Central memory CD4-positive, alpha-beta T cell (primary cell): ENCODE measurements at regions not wholly inside any gene's neighbourhood (a gene's known extent, or its start where the extent isn't known, plus 50 kb on each side); places are given as distances from the start of the nearest gene placed in this dataset.

Experiments used
- DNase-seq: peaks from one replicate; pipeline ENCODE4 v3.0.0; 2022

- no peak for DNase-seq
Measured at GRCh38 chr4:108360754-108361445, 192.2 kb upstream of the LEF1 start.

DNA sequence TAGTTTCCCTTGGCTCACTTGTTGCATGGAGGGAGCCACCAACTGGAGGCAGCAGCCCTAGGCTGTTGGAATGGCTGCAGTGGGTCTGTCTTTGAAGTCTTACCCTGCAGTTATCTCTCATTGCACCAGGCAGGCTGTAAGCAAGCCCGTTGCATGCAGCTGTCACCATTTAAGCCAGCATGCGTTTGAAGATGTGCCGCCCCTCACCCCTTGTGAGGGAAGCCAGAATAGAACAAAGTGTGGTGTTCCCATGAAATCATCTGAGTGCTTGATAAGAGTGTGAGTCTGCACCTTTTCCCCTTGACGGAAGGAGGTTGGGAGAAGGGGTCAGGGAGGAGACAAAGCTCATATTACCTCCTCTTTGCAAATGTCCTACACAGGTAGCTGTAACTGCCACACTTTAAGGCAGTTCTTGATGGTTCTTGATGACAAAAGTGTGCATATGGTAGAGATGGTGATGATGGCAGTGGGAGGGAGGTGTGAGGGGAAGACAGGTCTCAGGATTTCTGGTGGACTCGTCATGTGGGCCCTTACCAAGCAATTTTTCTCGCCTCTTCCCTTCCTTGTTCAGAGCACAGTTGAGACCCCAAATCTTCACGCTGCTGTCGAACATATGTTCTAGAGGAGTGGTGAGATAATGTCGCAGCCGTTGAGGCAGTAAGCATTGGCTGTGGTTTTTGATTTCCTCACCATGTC lies 191.4 kb upstream of the LEF1 start:
- no peak for DNase-seq

GRCh38 chr4:108359130-108359985 lies 190.6 kb upstream of the LEF1 start:
- DNase-seq = peak; percentile 69

GRCh38 chr4:108355902-108356535 lies 187.3 kb upstream of the LEF1 start:
- no peak for DNase-seq

- DNase-seq = peak; percentile 72
Measured at GRCh38 chr4:108355186-108355901, 186.6 kb upstream of the LEF1 start.

DNA sequence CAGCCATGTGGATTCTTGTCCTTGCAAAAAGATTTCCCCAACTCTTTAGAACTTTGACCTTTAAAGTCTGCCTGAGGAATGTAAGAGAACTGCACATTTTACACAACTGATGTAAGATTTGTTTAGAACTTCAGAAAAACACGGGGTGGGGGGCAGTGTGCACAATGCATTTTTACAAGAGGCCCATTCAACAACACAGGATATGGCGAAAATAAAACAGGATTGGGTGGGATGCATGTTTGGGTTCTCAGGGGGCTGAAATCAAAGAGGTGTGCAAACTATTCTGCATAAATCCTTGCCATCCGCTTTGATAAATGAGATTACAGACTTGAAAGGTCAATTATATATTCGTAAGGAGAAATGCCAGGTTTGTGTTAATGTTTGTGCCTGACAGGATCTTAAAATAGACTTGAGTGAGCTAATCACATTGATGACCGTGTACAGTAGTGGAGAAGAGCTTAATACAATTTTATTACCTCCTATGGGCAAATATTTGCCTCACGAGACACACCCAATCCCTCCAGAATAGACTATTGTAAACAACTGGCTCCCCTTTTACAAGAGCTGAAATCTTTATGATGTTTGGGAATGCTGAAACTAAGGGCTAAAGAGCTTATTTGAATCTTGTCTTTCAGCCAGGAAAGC lies 184.1 kb upstream of the LEF1 start:
- DNase-seq = no peak

DNA sequence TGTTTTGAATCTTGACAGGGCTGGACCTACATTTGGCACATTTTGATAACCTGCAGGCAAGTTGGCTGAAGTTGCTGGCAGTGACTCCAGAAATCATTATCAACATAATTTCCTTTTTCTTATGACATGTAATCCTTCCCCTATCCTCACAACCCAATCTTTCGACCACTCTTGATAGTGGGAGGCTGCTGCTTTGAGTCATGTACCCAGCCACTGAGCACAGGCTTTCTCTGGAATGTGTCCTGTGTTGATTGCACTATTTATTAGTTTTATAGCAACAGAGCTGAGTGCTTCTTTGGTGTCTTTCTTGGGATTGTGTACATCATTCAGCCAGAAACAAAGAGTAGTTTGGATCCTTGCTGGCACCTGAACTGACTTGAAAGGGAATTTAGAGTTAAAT lies 183.1 kb upstream of the LEF1 start:
- no peak for DNase-seq

- DNase-seq = no peak
Measured at GRCh38 chr4:108350332-108350731, 181.6 kb upstream of the LEF1 start.

DNA sequence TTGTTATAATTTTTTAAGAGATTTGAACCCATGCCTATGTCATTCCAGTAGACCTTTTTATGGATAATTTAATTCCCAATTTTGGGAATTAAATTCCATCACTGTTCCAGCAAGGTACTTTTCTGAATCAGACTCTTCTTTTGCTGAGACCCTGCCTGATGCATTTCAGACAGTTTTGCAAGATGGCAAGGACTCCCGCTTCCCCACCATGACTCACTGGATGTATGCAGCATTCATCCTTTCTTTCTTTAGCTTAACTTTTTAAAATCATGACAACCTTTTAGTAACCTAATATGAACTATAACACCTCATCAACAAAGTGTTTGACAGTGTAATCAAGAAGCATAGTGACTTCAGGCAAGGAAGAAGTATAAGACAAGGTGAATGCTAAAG lies 178.1 kb upstream of the LEF1 start:
- DNase-seq = no peak

GRCh38 chr4:108345862-108346817 lies 177.4 kb upstream of the LEF1 start:
- DNase-seq = no peak

DNA sequence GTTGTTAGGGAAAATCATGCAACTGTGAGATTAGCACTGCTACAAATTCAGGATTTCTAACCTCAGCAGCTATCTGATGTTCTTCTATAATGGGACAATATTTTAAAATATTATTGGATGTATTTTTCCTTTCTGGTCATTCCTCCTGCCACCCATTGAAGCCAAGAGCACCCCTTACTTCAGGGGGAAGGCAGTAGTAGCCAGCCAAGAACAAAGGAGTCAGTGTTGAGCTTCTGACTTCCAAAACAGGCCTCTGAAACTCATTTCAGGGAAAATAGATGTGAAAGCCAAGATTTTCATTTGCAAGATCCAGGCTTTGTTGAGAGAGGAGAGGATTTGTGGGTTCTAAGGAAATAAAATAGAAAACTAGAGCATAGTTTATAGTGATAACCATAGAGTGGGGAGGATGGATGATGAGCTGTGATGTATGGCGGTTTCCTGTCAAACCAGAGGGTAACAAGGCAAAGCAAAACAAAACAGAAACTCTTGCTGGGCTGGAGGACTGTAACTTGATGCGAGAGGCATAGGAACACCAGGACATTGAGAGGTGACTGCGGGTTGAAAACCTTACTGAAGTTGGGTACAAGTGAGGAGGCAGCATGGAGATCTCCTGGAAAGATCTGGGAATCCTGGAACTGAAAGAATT lies 173.7 kb upstream of the LEF1 start:
- peak; percentile 54 for DNase-seq

GRCh38 chr4:108337923-108338322 lies 169.2 kb upstream of the LEF1 start:
- no peak for DNase-seq

DNA sequence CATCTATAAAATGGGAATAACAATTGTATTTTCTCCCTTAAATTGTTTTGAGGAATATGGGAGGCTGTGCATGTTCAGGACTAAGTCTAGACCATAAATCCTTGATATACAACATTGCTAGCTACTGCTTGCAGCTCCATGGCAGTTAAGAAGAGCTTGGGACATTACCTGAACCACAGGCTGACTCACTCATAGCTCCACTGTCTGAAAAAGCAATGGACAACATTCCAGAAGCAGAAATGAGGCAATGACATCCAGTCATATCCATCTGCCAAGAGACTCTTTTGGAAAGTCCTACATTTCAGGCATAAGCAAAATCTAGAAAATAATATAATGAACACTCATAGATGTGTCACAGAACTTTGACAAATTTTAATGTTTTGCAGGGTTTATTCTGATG lies 167.3 kb upstream of the LEF1 start:
- no peak for DNase-seq

DNA sequence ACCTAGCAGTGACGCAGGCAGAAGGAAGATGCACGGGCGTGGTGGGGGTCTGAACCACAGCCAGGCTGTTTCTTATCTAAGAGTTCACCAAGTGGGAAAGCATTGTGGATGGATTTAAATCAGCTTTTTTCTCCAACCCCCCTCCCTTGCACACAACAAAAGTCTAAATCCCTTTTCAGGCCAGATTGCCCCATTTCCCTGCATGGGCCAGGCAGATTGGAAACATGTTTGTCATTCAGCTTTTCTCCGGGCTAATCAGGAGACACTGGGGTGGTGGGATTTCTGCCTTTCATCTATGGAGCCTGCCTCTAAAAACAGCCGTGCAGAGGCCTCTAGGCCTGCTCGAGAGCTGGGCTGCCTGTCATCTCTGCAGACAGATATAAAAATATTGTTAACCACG lies 166.3 kb upstream of the LEF1 start:
- no peak for DNase-seq

DNA sequence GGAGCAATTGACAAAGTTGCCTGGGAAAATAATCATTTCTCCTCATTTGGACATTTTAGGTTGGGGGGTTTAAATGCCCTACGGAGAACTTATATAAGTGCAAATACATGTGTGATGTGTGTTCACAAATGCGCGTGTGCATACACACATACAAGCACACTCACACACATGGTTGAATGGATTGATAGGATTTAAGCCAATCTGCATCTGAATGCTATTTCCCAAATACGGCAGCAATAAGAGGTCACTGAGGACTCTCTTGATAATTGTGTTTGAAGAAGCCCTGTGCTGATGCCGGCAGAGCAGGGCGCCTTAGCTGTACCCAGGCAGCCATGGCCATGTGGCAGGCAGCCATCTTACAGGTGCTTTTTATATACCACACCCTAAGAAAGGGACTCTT lies 165.3 kb upstream of the LEF1 start:
- DNase-seq = no peak

GRCh38 chr4:108333353-108333942 lies 164.7 kb upstream of the LEF1 start:
- no peak for DNase-seq

GRCh38 chr4:108331905-108332632 lies 163.3 kb upstream of the LEF1 start:
- DNase-seq = no peak

DNA sequence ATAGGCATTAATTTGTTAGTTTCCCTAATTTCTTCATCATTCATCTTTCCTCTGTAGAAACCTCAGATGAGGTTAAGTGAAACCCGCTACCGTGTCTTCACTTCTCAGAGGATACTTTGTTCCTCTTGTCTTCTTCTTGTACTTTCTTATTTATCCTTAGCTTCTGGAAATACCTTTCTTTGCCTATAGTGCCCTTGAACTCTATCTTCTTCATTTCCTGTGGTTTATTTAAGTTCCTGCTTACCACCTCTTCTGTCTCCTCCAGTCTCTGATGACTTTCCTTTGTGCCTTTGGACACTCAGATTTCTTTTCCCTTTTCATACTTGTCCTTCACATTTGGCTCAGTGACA lies 159.6 kb upstream of the LEF1 start:
- no peak for DNase-seq
